ENCODE measurements at regions not wholly inside any gene's neighbourhood (a gene's known extent, or its start where the extent isn't known, plus 50 kb on each side); places are given as distances from the start of the nearest gene placed in this dataset.

DNA sequence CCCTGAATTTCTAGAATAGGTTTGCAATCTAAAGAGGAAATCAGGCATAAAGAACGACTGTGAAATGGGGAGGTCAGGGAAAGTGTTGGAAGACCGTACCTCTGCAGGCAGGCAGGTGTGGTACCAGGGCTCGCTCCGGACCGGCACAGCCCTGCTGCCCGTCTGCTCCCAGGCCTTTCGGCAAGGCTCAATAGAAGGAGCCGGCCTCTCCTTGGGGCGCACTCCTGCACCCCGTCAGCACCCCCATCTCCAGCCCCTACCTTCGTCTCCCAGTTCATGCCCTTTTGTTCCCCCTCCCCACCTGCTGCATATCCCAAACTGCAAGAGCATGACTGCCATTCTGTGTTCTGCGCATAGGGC is 139.8 kb upstream of the SOX1 start:
- DNase-seq, result no peak

DNA sequence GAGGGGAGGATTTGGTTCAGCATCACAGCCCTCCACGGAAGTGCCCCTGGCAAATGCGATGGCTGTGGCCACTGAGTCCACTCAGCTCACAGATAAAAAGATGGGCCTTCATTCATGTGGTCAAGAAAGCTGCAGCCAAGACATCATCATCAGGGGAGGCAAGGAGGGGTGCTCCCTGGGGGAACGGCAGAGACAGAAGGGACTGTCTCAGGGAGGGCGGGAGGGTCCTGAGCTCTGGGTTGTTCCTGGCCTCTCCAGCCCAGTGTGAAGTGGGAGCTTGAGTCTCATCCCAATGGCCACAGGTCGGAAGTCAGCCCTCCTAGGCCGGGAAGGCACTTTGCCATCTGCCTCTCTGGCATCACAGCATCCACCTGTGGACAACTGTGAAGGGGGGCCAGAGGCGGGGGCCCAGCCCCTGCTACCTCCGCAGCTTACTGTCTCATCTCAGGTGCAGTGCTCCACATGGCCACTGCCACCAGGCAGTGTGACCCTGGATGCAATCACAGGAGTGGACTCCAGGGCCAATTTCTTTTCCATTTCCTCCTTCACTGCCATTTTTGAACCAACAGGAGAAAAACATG is 137.8 kb upstream of the SOX1 start:
- DNase-seq, result no peak

DNA sequence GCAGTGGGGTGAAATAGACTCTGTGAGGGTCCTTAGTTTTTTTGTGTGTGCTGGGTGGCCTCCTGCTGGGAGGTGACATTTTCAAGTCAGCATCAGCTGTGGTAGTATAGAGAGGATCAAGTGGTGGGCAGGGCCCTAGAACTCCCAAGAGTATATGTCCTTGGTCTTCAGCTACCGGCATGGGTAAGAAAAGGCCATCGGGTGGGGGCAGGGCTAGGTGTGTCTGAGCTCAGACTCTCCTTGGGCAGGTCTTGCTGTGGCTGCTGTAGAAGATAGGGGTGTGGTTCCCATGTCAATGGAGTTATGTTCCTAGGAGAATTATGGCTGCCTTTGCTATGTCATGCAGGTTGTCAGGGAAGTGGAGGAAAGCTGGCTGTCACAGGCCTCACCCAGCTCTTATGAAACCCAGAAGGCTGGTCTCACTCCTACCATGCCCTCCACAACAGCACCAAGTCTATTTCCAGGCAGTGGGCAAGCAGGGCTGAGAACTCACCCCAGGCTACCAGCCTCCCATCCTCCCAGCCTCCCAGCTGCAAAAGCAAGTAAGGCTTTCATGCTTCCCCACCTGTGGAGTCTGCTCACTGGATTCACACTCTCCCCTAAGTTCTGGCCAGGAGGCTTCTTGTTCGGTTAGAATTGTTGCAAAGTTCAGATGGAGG is 130.6 kb upstream of the SOX1 start:
- DNase-seq, result no peak

DNA sequence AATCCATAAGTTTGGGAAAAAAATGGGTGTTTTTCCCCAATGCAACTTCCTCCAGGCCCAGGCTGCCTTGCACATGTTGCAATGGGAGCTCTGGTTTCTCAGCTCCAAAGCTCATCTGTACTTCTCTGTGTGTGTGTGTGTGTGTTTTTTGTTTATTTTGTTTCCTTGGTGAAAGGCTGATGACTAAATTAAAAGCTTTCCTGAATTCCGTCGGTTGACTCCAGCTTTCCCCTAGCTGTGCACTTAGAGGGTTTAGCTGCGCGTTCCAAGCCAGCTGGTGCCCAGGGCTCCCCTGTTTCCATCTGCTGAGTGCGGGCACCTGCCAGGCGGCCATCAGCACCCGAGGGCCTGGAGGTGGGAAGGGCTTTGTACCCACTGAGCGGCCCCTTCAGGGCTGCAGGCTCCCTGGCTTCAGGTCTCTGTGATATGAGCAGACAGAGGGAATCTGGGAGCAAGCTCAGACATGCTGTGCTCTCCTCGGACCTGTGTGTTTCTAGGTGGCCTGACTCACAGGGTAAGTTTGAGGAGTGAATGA is 129.1 kb upstream of the SOX1 start:
- no peak for DNase-seq

DNA sequence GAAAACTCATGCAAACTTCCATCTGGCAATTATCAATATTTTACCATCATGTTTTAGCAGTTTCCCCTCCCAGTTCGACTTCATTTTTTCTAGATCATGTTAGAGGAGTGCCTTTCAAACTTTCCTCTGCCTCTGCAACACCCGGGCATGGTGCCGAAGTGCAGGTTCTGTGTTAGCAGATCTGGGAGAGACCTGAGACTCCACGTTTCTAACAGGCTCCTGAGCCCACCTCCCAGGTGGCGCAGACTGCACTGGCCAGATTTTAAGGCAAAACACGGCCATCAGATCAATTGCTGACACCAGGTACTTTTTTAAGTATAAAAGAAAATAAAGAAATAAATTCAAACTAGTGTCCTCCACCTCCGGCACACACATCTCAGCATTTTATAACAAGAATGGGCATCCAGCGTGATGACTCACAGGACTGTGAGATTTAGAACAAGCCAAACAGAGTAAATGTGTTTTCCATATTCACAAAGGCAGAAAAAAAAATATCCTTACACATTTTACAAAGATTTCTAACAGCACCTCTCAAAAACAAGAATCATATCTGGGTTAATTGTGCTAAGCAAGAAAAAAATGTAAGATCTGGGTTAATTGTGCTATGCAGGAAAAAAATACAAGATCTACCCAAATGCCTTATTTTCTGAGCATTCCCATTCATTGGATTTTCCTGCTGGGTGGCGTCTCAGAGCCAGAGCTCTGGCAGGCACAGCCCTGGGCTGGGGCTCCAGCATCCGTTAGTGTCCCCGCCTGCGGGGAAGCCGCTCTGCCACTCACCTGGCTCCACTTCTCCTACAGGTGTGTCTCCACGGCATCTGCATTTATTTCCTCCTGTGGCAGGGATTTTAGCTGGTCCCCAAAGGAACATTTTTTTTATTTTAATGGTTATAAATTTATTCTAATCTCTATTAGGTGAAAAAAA is 127.9 kb upstream of the SOX1 start:
- DNase-seq, result no peak

DNA sequence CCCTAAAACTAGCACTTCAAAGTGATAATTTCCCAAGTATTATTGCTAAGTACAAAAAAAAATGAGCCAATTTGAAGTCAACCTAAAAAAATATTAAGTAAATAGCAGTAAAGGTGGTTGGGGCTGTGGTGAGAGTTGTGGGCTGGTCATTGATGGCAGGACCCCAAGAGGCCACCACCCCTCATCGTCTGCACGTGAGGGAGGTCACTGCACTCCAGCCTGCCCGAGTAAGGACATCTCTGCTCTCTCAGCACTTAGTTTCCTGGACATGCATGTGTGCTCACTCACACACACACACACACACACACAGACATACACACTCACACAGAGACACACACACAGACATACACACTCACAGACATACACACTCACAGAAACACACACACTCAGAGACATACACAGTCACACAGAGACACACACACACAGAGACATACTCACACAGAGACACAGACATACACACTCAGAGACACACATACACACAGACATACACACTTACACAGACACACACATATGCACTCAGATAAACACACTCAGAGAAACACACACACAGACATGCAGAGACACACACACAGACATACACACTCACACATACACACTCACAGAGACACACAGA is 127.2 kb upstream of the SOX1 start:
- no peak for DNase-seq

DNA sequence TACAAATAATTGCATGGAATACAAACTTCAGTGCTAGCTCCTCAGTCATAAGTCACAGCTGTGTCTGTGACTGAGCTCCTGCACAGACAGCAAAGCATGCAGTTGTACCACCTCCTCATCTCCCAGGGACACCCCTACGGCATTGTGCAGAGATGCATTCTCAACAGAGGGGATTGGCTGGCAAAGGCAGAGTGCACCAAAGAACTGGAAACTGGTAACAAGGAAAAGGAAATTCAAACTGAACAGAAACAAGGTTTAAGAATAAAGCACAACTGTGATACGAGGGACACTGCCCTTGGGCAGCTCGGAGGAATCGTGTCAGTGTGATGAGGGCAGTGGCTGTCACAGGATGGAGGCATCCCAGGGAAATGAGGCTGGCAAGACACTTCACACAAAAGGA is 126.1 kb upstream of the SOX1 start:
- no peak for DNase-seq

DNA sequence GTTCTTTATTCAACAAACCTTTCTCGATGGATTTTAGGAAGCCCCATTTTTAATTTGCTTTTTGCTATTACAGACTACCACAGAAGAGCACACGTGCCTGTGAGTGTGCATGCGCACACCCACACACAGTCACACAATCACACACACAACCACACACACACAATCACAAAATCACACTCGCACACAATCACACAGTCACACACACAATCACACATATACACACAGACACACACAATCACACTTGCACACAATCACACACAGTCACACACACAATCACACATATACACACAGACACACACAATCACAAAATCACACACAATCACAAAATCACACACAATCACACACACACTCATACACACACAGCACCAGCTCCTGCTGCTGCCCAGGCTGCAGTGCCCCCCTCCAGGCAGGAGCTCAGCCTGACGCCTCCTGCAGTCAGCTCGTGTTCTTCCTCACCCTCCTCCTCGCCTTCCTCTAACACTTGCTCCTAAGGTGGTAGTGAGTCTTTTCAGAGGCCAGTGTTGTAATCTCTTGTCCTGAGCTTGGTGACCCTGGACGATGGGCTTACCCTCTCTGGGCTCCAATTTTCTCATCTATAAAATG is 125.0 kb upstream of the SOX1 start:
- no peak for DNase-seq

DNA sequence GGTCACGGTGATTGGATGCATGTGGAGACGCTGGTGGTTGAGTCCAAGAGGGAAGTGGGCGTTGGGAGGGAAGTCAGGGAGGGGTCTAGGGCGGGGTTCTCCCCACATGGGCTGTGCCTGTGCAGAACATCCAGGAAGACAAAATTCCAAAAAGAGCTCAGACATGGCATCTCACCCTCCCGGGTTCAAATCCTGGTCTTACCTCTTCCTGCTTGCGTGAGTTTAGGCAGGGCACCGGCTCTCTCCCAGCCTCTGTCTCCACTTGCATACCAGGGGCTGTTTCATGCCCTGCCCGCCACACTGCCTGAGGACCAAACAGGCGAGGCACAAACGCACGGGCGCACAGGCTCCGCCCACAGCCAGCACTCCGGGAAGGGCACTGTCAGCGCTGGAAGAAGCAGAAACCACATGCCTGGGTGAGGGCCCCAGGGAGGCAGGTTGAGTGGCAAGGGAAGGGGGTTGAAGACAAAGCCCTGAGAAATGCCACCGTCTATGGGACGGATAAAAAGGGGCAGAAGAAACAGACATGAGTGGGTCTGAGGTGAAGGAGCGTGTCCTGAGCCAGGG is 123.6 kb upstream of the SOX1 start:
- no peak for DNase-seq

DNA sequence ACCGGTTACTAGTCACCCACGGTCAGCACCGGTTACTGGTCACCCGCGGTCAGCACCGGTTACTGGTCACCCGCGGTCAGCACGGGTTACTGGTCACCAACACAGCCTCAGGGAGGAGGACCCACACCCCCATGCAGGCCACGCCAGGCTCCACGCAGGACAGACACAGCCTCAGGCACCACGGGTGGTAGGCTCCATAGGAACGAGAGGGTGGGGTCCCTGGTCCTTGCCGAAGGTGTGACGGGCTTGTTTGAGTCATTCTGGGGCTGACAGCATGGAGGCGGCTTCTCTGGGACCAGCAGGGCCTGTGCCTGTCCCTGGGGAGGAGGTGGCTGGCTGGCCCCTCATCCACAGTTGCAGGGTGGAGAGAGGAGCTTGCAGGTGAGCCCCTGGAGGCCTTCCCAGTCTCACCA is 122.8 kb upstream of the SOX1 start:
- DNase-seq, result no peak

DNA sequence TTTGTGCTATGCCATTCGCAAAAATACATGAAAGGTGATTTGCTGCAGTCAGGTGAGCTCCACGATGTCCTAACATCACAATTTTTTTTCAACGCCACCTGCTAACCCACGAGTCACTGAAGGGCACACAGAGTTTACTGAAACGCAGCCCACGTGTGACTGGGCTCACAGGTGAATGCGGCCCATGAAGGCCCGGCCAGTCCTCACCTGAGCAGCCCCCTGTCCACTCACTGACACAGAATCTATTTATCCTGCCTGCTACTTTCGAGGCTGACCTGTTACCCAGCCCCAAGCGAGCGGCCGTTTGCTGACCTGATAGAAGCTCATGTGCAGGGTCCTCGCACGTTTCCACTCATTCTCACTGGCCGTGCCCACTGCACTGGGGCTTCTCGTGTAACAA is 121.9 kb upstream of the SOX1 start:
- no peak for DNase-seq

DNA sequence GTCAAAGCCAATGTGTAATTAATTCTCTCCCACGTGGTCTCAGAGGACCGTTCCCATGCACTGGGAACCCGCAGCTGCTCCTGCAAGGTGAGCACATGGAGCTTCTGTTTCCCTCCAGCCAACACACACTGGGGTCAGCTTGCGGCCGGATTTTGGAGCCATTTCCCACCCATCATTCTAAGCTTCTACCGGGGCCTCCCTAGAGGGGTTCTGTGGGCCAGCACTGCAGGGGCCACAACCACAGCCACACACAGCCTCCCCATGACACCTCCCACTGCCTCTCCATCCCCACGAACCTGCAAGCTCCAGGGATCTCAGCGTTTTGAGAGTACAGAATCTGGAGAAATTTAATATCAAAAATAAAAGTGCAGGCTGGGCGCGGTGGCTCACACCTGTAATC is 120.7 kb upstream of the SOX1 start:
- no peak for DNase-seq

DNA sequence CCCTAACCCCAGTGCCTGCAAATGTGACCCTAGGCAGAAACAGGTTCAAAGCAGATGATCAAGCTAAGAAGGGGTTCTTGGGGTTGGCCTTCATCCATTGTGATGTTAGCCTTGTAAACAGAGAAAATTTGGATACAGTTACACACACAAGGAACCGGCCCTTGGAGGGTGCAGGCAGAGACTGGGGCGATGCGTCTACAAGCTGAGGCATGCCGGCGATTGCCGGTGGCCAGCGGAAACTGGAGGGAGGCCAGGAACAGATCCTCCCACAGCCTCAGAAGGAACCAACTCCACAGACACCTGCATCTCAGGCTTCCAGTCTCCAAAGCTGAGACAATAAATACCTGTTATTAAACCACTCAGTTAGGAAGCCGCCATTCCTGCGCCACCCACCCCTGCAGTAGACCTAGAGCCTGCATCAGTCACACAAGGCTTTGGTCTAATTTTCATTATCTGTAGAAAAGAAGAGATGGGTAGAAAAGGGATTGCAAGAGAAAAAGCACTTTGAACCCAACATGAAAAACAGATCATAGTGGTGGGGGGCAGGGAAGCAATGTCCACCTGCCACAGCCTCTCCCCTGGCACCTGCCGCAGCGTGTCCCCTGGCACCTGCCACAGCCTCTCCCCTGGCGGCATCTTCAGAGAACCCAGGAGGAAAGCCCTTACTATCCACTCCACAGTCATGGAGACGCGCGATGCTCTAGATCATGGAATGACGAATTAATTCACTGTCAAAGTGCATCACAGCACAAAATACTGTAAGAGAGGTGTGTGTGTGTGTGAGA is 119.7 kb upstream of the SOX1 start:
- no peak for DNase-seq

DNA sequence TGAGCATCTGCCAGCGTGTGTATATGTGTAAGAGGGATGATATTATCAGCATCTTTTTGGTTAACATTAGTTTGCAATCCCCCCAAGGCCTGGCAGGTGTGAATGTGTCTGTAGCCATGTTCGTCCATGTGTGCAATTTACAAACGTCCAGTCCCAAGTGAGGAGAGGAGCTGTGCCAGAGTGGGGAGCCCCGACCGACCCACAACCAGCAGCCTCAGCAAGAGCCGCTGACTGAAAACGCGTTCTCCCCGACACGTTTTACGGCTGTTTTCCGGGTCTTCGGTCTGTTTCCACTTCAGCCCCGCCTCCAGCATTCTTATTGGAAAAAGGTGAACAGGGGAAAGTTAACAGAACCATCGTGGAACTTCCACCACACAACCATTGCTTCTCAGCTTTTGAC is 119.1 kb upstream of the SOX1 start:
- no peak for DNase-seq

DNA sequence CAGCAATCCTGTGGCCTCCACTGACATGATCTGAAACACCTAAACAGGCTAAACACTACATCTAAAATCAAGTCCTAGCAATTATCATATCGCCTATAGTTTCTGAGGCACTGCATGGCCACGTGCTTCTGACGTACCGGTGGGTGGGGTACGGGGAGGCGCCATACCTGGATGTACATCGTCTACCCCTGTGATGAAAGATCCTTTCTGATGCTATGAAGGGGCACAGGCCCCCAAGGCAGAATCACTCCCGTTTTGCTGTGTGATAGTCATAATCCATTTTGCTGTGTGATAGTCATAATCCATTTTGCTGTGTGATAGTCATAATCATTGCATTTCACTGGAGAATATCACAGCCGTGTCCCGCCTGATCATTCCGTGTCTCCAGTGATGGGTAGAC is 118.7 kb upstream of the SOX1 start:
- DNase-seq, result no peak

DNA sequence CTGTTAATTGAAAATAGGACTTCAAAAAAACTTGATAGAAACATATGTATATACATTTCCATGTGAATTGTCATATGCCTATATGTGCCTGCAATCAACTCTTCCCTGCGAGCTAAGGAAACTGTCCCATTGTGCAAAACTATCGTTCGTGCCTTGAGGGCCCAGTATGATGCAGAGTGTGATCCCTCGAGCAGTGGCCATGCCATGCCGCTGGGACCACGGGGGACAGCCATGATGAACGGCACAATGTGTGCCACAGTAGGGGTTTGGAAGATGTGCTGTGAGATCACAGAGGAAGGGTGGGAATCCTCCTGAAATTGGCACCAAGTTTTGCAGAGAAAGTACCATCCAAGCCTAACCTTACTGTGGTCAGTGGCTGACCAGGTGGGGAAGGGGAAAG is 118.1 kb upstream of the SOX1 start:
- no peak for DNase-seq

DNA sequence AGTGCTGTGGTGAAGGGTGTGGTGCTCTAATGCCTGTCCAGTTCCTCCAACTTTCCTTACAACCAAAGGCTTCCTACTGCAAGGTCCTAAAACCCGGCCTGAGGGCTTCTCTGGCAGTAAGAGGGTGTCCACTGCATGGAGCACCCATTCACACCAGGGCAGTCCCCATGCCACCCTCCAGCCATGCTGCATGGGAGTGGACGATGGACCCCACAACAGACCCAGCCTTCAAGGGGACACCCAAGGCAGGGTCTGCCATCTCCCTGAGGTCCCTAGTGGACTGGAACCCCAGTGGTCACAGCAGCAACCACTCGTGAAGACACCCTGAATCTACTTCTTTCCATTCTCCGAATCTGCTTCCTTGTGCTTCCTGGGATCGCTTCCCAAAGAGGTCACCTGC is 117.6 kb upstream of the SOX1 start:
- no peak for DNase-seq

DNA sequence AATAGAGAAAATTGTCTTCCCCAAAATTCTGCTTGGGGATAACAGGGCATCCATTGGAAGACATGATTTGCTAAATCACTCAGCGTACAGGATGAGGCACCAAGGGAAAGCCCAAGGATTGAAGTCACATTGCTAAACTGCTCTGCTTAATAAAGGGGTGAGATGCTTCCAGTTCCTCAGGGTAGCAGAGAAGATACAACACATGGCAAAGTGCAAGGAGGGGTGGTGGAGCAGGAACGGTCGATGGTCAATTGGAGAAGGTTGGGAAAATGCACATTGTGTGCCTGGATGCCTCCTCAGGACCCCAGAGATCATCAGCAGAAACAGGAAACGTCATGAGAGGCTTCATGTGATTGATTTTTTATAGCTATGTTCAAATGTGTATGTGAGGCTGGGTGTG is 116.3 kb upstream of the SOX1 start:
- DNase-seq, result no peak

DNA sequence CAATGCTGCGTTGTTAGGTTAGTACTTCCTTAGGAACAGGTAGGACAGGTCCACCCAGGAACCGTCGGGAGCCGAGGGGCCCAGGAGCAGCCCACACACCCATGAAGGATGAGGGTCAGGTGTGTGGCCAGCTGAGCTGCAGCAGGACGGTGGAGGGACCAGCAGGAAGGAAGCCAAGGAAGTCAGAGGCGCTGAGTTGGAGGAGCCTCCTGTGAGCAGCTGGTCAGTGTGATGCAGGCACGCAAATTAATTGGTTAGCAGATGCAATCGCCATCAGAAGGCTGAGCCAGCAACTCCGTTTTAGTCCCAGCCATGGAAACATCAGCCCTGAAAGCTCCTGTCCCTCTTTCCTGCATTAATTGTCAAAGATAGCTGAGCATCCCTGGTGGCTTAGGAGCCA is 114.9 kb upstream of the SOX1 start:
- no peak for DNase-seq

DNA sequence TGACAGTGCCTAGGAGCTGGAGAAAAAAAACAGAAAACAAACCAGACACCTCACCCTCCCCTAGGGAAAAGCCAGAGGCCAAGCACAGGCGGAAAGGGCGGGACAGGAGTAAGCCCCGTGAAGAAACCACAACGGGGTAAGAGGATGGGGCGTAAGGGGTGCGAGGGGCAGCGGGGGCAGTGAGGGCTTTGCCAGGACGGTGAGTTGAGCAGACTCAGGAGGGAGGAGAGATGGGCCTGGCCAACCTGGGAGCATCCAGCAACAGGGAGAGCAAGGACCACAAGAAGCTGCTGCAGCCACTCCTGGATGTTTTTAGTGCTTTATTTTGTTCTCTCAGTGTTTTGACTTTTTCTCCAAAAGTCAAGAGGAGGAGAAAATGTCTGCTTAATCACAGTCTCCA is 114.1 kb upstream of the SOX1 start:
- DNase-seq, result no peak

DNA sequence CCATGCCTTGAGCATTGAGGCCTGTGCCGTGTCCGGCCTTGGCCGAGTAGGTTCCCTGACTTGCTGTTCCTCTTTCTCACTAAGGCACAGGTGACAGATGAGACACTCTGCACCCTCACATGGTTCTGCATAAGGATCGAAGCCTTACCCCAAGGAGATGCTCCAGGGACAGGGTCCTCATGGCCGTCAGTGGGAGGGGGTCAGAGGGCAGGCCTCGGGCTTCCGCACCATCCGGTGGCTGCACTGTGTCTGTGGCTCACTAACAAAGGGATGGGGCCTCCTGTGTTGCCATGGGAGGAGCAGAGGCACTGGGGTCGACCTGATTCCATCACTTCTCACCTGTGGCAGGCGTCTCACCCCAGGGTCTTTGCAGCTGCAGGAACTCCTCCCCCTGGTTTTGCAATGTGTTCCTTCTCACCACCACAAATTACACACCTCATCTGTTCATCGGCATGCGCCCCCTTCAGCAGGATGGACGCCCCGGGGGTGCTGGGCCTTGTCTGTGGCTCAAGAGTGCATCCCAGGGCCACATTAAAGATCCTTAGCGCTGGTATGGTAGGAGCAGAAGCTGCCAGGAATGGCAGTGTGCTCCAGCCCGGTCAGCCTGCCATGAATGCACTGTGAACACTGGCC is 113.3 kb upstream of the SOX1 start:
- no peak for DNase-seq
